HAP-1 (cell line): ENCODE measurements at regions not wholly inside any gene's neighbourhood (a gene's known extent, or its start where the extent isn't known, plus 50 kb on each side); places are given as distances from the start of the nearest gene placed in this dataset.

Experiments used
- DNase-seq, 2 experiments: peaks; one replicate each; pipeline ENCODE4 v3.0.0-alpha.2; 2016 to 2020; ENCODE audit warnings: low spot score in 2 of 2
- H3K27me3 ChIP-seq: fragments of 250-450 bp; sonication (Bioruptor Pico); 2 replicates; pipeline ENCODE4 v1.5.1; 2020; ENCODE audit warnings: low read depth, mild to moderate bottlenecking, moderate library complexity
- H3K36me3 ChIP-seq: fragments of 250-450 bp; sonication (Bioruptor Pico); replicated peaks from 2 replicates; pipeline ENCODE4 v1.5.1; 2020; ENCODE audit warnings: mild to moderate bottlenecking
- H3K4me1 ChIP-seq: fragments of 250-450 bp; sonication (Bioruptor Pico); 2 replicates; pipeline ENCODE4 v1.5.1; 2020; ENCODE audit warnings: mild to moderate bottlenecking
- H3K4me3 ChIP-seq: fragments of 250-450 bp; sonication (Bioruptor Pico); 2 replicates; pipeline ENCODE4 v1.5.1; 2020; ENCODE audit warnings: mild to moderate bottlenecking, moderate library complexity
- H3K9me3 ChIP-seq: fragments of 250-450 bp; sonication (Bioruptor Pico); 2 replicates; pipeline ENCODE4 v1.5.1; 2020; ENCODE audit warnings: mild to moderate bottlenecking, moderate library complexity
- in situ Hi-C: fragments of 300-500 bp; cut with MboI; formaldehyde crosslinking; loops from 3 replicates; pipeline ENCODE4 v1.14.3; 2020; ENCODE audit warnings: low sequenced_read_pairs, inconsistent platforms, mixed read lengths

- Histone ChIP-seq H3K4me1 (no peaks in the 10 kb centered on the region), H3K4me3 (no peak overlapping the region), H3K36me3 (no peaks in the 10 kb centered on the region), H3K27me3 (no peaks in the 10 kb centered on the region), H3K9me3 (no peaks in the 10 kb centered on the region)
- in situ Hi-C loops: no loop called here
- DNase-seq: no peak
Measured at GRCh38 chr2:23280401-23280800, 104.6 kb upstream of the KLHL29 start.

GRCh38 chr2:23283653-23284052 lies 101.3 kb upstream of the KLHL29 start:
- Histone ChIP-seq H3K4me1 (no peaks in the 10 kb centered on the region), H3K9me3 (no peaks in the 10 kb centered on the region), H3K4me3 (no peak overlapping the region), H3K27me3 (no peaks in the 10 kb centered on the region), H3K36me3 (no peaks in the 10 kb centered on the region)
- DNase-seq: no peak
- in situ Hi-C loops: no loop called here

GRCh38 chr2:23285091-23285800 lies 99.7 kb upstream of the KLHL29 start:
- in situ Hi-C loops: no loop called here
- H3K9me3 ChIP-seq: no peaks in the 10 kb centered on the region
- no peaks in the 10 kb centered on the region for H3K4me1 ChIP-seq
- no peaks in the 10 kb centered on the region; the same call in 1 of the 2 replicates for H3K27me3 ChIP-seq
- H3K4me3 ChIP-seq: no peak overlapping the region
- no peaks in the 10 kb centered on the region for H3K36me3 ChIP-seq
- no peak for DNase-seq

- in situ Hi-C loops: no loop called here
- Histone ChIP-seq H3K9me3 (no peaks in the 10 kb centered on the region), H3K4me1 (no peaks in the 10 kb centered on the region), H3K36me3 (no peaks in the 10 kb centered on the region), H3K27me3 (no peaks in the 10 kb centered on the region; the same call in 1 of the 2 replicates), H3K4me3 (no peak overlapping the region)
- DNase-seq: no peak
Measured at GRCh38 chr2:23286031-23286757, 98.8 kb upstream of the KLHL29 start.

GRCh38 chr2:23286758-23287704 lies 97.9 kb upstream of the KLHL29 start:
- H3K9me3 ChIP-seq: no peaks in the 10 kb centered on the region
- no peaks in the 10 kb centered on the region; the same call in 1 of the 2 replicates for H3K27me3 ChIP-seq
- H3K4me1 ChIP-seq: no peaks in the 10 kb centered on the region
- DNase-seq: no peak
- in situ Hi-C loops: no loop called here
- no peaks in the 10 kb centered on the region for H3K36me3 ChIP-seq
- no peak overlapping the region for H3K4me3 ChIP-seq

GRCh38 chr2:23289671-23290070 lies 95.3 kb upstream of the KLHL29 start:
- DNase-seq: no peak
- no peak overlapping the region for H3K4me3 ChIP-seq
- no peaks in the 10 kb centered on the region for H3K36me3 ChIP-seq
- H3K27me3 ChIP-seq: no peaks in the 10 kb centered on the region; the same call in 1 of the 2 replicates
- H3K4me1 ChIP-seq: peaks cover 3% of the 10 kb centered on the region; the same call in 1 of the 2 replicates
- in situ Hi-C loops: no loop called here
- H3K9me3 ChIP-seq: no peaks in the 10 kb centered on the region

- no peak for DNase-seq
- no peak overlapping the region for H3K4me3 ChIP-seq
- H3K9me3 ChIP-seq: no peaks in the 10 kb centered on the region
- in situ Hi-C loops: no loop called here
- H3K27me3 ChIP-seq: no peaks in the 10 kb centered on the region; the same call in 1 of the 2 replicates
- peaks cover 3% of the 10 kb centered on the region; the same call in 1 of the 2 replicates for H3K4me1 ChIP-seq
- no peaks in the 10 kb centered on the region for H3K36me3 ChIP-seq
Measured at GRCh38 chr2:23291239-23291638, 93.7 kb upstream of the KLHL29 start.

GRCh38 chr2:23292024-23292423 lies 93.0 kb upstream of the KLHL29 start:
- in situ Hi-C loops: no loop called here
- Histone ChIP-seq H3K4me3 (no peak overlapping the region), H3K9me3 (no peaks in the 10 kb centered on the region), H3K27me3 (no peaks in the 10 kb centered on the region; the same call in 1 of the 2 replicates), H3K36me3 (no peaks in the 10 kb centered on the region), H3K4me1 (peaks cover 3% of the 10 kb centered on the region; the same call in 1 of the 2 replicates)
- DNase-seq: no peak

GRCh38 chr2:23293063-23293462 lies 91.9 kb upstream of the KLHL29 start:
- in situ Hi-C loops: no loop called here
- DNase-seq: no peak
- Histone ChIP-seq H3K9me3 (no peaks in the 10 kb centered on the region), H3K4me1 (peaks cover 3% of the 10 kb centered on the region; the same call in 1 of the 2 replicates), H3K27me3 (no peaks in the 10 kb centered on the region; the same call in 1 of the 2 replicates), H3K4me3 (no peak overlapping the region), H3K36me3 (no peaks in the 10 kb centered on the region)

GRCh38 chr2:23293731-23294130 lies 91.2 kb upstream of the KLHL29 start:
- Histone ChIP-seq H3K9me3 (no peaks in the 10 kb centered on the region), H3K36me3 (no peaks in the 10 kb centered on the region), H3K4me3 (no peak overlapping the region), H3K27me3 (no peaks in the 10 kb centered on the region; the same call in 1 of the 2 replicates), H3K4me1 (peaks cover 3% of the 10 kb centered on the region; the same call in 1 of the 2 replicates)
- DNase-seq: peak; percentile 8 to 10
- in situ Hi-C loops: no loop called here

GRCh38 chr2:23294238-23294637 lies 90.7 kb upstream of the KLHL29 start:
- Histone ChIP-seq H3K4me1 (peaks cover 3% of the 10 kb centered on the region; the same call in 1 of the 2 replicates), H3K9me3 (no peaks in the 10 kb centered on the region), H3K4me3 (no peak overlapping the region), H3K27me3 (no peaks in the 10 kb centered on the region; the same call in 1 of the 2 replicates), H3K36me3 (no peaks in the 10 kb centered on the region)
- in situ Hi-C loops: no loop called here
- DNase-seq: peak in 1 of 2 experiments; percentile 12

- no peaks in the 10 kb centered on the region for H3K9me3 ChIP-seq
- no peak overlapping the region for H3K4me3 ChIP-seq
- no peaks in the 10 kb centered on the region for H3K36me3 ChIP-seq
- DNase-seq: no peak
- in situ Hi-C loops: no loop called here
- no peaks in the 10 kb centered on the region for H3K27me3 ChIP-seq
- peaks cover 3% of the 10 kb centered on the region; the same call in 1 of the 2 replicates for H3K4me1 ChIP-seq
Measured at GRCh38 chr2:23296691-23297090, 88.3 kb upstream of the KLHL29 start.

- in situ Hi-C loops: no loop called here
- H3K27me3 ChIP-seq: no peaks in the 10 kb centered on the region
- DNase-seq: no peak
- H3K36me3 ChIP-seq: no peaks in the 10 kb centered on the region
- H3K4me3 ChIP-seq: no peak overlapping the region
- peaks cover 3% of the 10 kb centered on the region; the same call in 1 of the 2 replicates for H3K4me1 ChIP-seq
- H3K9me3 ChIP-seq: no peaks in the 10 kb centered on the region
Measured at GRCh38 chr2:23297112-23297511, 87.9 kb upstream of the KLHL29 start.
